A673 (cell line): ENCODE measurements at regions not wholly inside any gene's neighbourhood (a gene's known extent, or its start where the extent isn't known, plus 50 kb on each side); places are given as distances from the start of the nearest gene placed in this dataset.

Experiments used
- CTCF ChIP-seq: fragments of 300-800, 200-600 bp; sonication (generic); conservative IDR thresholded peaks from 2 replicates; pipeline ENCODE4 v1.5.1; 2017; ENCODE audit warnings: low read depth, mild to moderate bottlenecking, antibody characterized with exemption, low read length, moderate library complexity, mixed read lengths
- EZH2 ChIP-seq: fragments of 200-600 bp; sonication (generic); IDR thresholded peaks from 2 replicates; pipeline ENCODE4 v1.6.1; 2017; ENCODE audit warnings: borderline replicate concordance, low read depth, mild to moderate bottlenecking, mixed read lengths, antibody characterized with exemption, low read length; ENCODE audit not compliant: poor library complexity, severe bottlenecking

GRCh38 chrX:85698921-85699320, 319.5 kb upstream of the POF1B start:
- TF ChIP-seq CTCF (no peak), EZH2 (no peak)
